ENCODE measurements at regions not wholly inside any gene's neighbourhood (a gene's known extent, or its start where the extent isn't known, plus 50 kb on each side); places are given as distances from the start of the nearest gene placed in this dataset.
"Not testable (repeated sequence)": the region's sequence is repeated elsewhere in the genome, so short reads cannot be mapped to it uniquely, and the experiment has no call there.

- no peak for DNase-seq (ENCODE audit: low spot score)
These were observed 217.6 kb upstream of the THUMPD2 start for GRCh38 chr2:39996653-39997080.

- DNase-seq (ENCODE audit: low spot score) = no peak
These were observed 216.1 kb upstream of the THUMPD2 start for GRCh38 chr2:39995005-39995737.

- no peak for DNase-seq (ENCODE audit: low spot score)
These were observed 215.1 kb upstream of the THUMPD2 start for GRCh38 chr2:39994151-39994550.

- no peak for DNase-seq (ENCODE audit: low spot score)
These were observed 212.2 kb upstream of the THUMPD2 start for GRCh38 chr2:39991298-39991697.

- DNase-seq (ENCODE audit: low spot score) = no peak
These were observed 211.4 kb upstream of the THUMPD2 start for GRCh38 chr2:39990335-39990900.

- DNase-seq (ENCODE audit: low spot score) = no peak
These were observed 210.8 kb upstream of the THUMPD2 start for GRCh38 chr2:39989888-39990287.

- no peak for DNase-seq (ENCODE audit: low spot score)
These were observed 202.8 kb upstream of the THUMPD2 start for GRCh38 chr2:39981883-39982311.

GRCh38 chr2:39975476-39976020 lies 196.5 kb upstream of the THUMPD2 start:
- no peak for DNase-seq (ENCODE audit: low spot score)

GRCh38 chr2:39968037-39968436 lies 189.0 kb upstream of the THUMPD2 start:
- DNase-seq (ENCODE audit: low spot score) = no peak

- not testable (repeated sequence) for DNase-seq (ENCODE audit: low spot score)
These were observed 181.6 kb upstream of the THUMPD2 start for GRCh38 chr2:39960681-39961080.

GRCh38 chr2:39954346-39954745 lies 175.3 kb upstream of the THUMPD2 start:
- no peak for DNase-seq (ENCODE audit: low spot score)

GRCh38 chr2:39949131-39949530 lies 170.1 kb upstream of the THUMPD2 start:
- no peak for DNase-seq (ENCODE audit: low spot score)

- DNase-seq (ENCODE audit: low spot score) = no peak
These were observed 169.1 kb upstream of the THUMPD2 start for GRCh38 chr2:39948016-39948719.

- DNase-seq (ENCODE audit: low spot score) = no peak
These were observed 168.4 kb upstream of the THUMPD2 start for GRCh38 chr2:39947294-39948015.

- no peak for DNase-seq (ENCODE audit: low spot score)
These were observed 163.9 kb upstream of the THUMPD2 start for GRCh38 chr2:39942950-39943349.

GRCh38 chr2:39938035-39938835 lies 159.2 kb upstream of the THUMPD2 start:
- no peak for DNase-seq (ENCODE audit: low spot score)

GRCh38 chr2:39937621-39938020 lies 158.6 kb upstream of the THUMPD2 start:
- DNase-seq (ENCODE audit: low spot score) = no peak

GRCh38 chr2:39934851-39935250 lies 155.8 kb upstream of the THUMPD2 start:
- DNase-seq (ENCODE audit: low spot score) = no peak

- DNase-seq (ENCODE audit: low spot score) = no peak
These were observed 154.1 kb upstream of the THUMPD2 start for GRCh38 chr2:39933196-39933595.

GRCh38 chr2:39932198-39932597 lies 153.1 kb upstream of the THUMPD2 start:
- DNase-seq (ENCODE audit: low spot score) = no peak

- no peak for DNase-seq (ENCODE audit: low spot score)
These were observed 151.3 kb upstream of the THUMPD2 start for GRCh38 chr2:39930175-39930917.

All from germinal center (tissue), 1 donor.